ENCODE measurements at regions not wholly inside any gene's neighbourhood (a gene's known extent, or its start where the extent isn't known, plus 50 kb on each side); places are given as distances from the start of the nearest gene placed in this dataset.

DNA sequence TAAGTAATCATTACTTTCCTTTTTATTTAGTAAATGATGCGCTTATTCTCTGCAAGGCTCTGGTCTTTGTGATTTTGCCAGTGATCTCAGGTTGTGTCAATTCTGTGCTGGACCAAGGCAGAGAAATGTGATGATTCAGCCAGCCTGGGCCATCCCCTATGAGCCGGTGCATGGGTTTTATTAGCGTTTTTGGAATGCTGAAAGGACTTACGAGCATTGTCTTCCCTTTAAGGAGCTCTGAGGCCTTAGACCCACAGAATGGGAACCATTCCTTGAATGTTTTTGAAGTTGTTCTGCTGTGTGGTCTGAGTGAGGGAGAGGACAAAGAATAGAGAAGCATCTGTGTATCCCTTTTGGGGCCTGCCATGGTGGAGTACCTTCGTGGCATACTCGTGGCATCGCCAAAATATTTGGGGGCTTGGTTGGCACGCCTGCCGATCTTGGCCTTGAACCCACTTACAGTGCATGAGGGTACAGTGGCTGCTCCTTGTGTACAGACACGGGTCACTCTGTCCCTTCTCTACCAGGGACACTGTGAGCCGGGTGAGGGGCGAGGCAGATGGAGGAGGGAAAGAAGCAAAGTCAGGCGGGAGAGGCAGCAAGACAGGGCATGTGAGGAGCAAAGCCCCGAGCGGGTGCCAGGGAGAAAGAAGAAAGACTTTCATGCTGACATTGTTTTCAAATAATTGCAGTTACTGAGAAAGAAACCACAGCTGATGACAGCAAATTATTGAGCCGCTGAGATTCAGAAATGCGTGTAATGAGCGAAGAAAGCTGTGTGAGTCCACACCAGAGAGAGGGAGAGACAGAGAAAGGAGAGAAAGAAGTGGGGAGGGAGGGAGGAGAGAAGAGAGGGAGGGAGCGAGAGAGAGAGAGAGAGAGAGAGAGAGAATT, 269.4 kb upstream of the RGMA start:
- Histone ChIP-seq H3K14ac (ENCODE audit: low read length) (no peak overlapping the region), H4K8ac (ENCODE audit: low read depth, low read length) (no peak overlapping the region), H4K12ac (ENCODE audit: low read depth, low read length) (no peak overlapping the region), H3K27me3 (ENCODE audit: insufficient read depth, low read length) (peaks cover 3% of the 10 kb centered on the region), H3K4me2 (ENCODE audit: low read length) (no peak overlapping the region), H3K79me2 (ENCODE audit: control insufficient read depth, insufficient read depth, low read length, poor library complexity) (no peaks in the 10 kb centered on the region), H2AFZ (ENCODE audit: insufficient read depth, low read length, poor library complexity) (no peak overlapping the region), H2BK12ac (ENCODE audit: low read length) (no peak overlapping the region), H2BK5ac (ENCODE audit: low read depth, low read length, poor library complexity) (no peak overlapping the region), H3K36me3 (ENCODE audit: control insufficient read depth in 1 of 2, insufficient read depth in 2 of 2, low read length in 2 of 2) (no peaks in the 10 kb centered on the region), H2AK5ac (ENCODE audit: low read length) (no peak overlapping the region), H3K9me3 (ENCODE audit: insufficient read depth, low read depth, low read length) (peaks cover 2% of the 10 kb centered on the region), H3K23ac (ENCODE audit: low read length) (no peak overlapping the region), H3K4ac (ENCODE audit: low read depth, low read length) (no peak overlapping the region), H4K91ac (ENCODE audit: low read depth, low read length) (no peak overlapping the region), H3K9ac (ENCODE audit: low read length) (no peak overlapping the region), H3K4me1 (ENCODE audit: control insufficient read depth in 1 of 2, insufficient read depth in 2 of 2, low read length in 2 of 2) (peaks cover 0 to 7% of the 10 kb centered on the region in 2 experiments), H3K18ac (ENCODE audit: low read length) (no peak overlapping the region), H3K27ac (ENCODE audit: low read depth, low read length) (no peak overlapping the region), H2BK120ac (ENCODE audit: insufficient read depth, low read length, poor library complexity) (no peak overlapping the region), H3K4me3 (ENCODE audit: low read depth, low read length) (no peak overlapping the region), H3K79me1 (ENCODE audit: low read length) (no peaks in the 10 kb centered on the region)
- peak in 1 of 2 donors; percentile 11 for DNase-seq
- WGBS (ENCODE audit: extremely low coverage, insufficient coverage, insufficient read length), result no CpG with 5 or more reads among the region's 19 CpGs

DNA sequence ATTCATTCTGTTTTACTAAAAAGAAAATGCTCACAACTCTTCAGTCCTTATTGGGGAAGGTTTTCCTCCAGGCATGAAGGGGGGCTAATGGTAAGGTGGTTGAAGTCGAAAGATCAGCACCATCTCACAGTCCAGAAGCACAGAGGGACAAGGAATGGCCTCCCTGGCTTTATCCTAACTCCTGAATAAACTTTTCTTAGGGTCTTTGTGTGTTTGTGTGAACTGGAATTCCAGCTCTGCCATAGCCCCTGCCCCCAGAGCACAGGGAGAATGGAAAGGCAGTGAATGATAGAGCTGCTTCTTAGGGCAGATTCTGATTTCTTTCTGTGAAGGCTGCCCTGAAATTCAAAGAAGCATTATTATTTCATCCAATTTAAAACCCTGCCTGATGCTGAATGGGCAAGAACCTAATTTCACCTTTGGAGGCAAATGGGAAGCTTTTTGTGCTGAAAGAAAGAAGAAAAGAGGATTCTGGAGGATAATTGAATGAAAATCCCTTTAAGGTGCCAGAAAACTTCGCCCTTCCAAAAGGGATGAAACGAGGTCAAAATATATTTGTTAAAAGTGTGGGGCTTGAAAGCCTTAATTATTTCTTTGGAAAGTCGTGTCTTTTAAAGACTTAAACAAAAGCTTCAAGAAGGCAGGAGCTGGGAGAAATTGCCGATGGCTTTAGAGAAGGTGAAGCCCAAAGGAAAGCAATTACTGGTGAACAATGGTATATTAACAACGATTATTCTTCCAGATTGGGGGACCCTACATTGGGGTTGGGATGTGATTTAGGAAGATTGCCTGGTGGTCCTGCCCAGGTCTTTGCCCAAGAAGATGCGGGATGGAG, 259.9 kb upstream of the RGMA start:
- no peak overlapping the region for H3K9ac ChIP-seq (ENCODE audit: low read length)
- H4K12ac ChIP-seq (ENCODE audit: low read depth, low read length), result no peak overlapping the region
- no peak overlapping the region for H3K27ac ChIP-seq (ENCODE audit: low read depth, low read length)
- H3K4me1 ChIP-seq (ENCODE audit: control insufficient read depth in 1 of 2, insufficient read depth in 2 of 2, low read length in 2 of 2), result no peaks in the 10 kb centered on the region
- H3K18ac ChIP-seq (ENCODE audit: low read length), result no peak overlapping the region
- no peak overlapping the region for H2BK12ac ChIP-seq (ENCODE audit: low read length)
- no peak overlapping the region for H4K8ac ChIP-seq (ENCODE audit: low read depth, low read length)
- H3K4me2 ChIP-seq (ENCODE audit: low read length), result no peak overlapping the region
- H3K27me3 ChIP-seq (ENCODE audit: insufficient read depth, low read length), result no peaks in the 10 kb centered on the region
- no peak overlapping the region for H2BK120ac ChIP-seq (ENCODE audit: insufficient read depth, low read length, poor library complexity)
- H2BK5ac ChIP-seq (ENCODE audit: low read depth, low read length, poor library complexity), result no peak overlapping the region
- no peaks in the 10 kb centered on the region for H3K79me1 ChIP-seq (ENCODE audit: low read length)
- H3K79me2 ChIP-seq (ENCODE audit: control insufficient read depth, insufficient read depth, low read length, poor library complexity), result no peaks in the 10 kb centered on the region
- H2AFZ ChIP-seq (ENCODE audit: insufficient read depth, low read length, poor library complexity), result no peak overlapping the region
- H3K9me3 ChIP-seq (ENCODE audit: insufficient read depth, low read depth, low read length), result peaks cover 3% of the 10 kb centered on the region
- H4K91ac ChIP-seq (ENCODE audit: low read depth, low read length), result no peak overlapping the region
- no peaks in the 10 kb centered on the region for H3K36me3 ChIP-seq (ENCODE audit: control insufficient read depth in 1 of 2, insufficient read depth in 2 of 2, low read length in 2 of 2)
- no peak overlapping the region for H3K4ac ChIP-seq (ENCODE audit: low read depth, low read length)
- no peak for DNase-seq
- no CpG with 5 or more reads among the region's 7 CpGs for WGBS (ENCODE audit: extremely low coverage, insufficient coverage, insufficient read length)
- no peak overlapping the region for H2AK5ac ChIP-seq (ENCODE audit: low read length)
- no peak overlapping the region for H3K14ac ChIP-seq (ENCODE audit: low read length)
- no peak overlapping the region for H3K4me3 ChIP-seq (ENCODE audit: low read depth, low read length)
- H3K23ac ChIP-seq (ENCODE audit: low read length), result no peak overlapping the region

DNA sequence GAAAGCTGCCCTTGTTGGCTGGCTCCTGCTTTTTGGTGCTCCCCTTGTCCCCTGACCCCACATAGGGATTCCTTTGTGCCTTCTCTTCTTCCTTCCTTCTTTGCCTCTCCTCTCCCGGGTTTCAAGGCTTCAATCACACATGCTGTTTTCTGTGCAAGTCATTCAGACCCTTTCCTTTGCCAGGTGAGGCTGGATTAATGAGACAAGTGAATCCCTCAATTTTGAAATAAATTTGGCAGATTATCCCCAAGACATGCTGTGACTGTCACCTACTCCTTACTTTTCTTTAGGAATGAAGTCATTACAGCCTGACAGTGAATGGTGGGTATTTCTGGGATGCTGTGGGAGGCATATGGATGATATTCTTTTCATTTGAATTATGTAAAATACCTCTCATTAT, 259.0 kb upstream of the RGMA start:
- H3K27me3 ChIP-seq (ENCODE audit: insufficient read depth, low read length), result no peaks in the 10 kb centered on the region
- no peak overlapping the region for H3K18ac ChIP-seq (ENCODE audit: low read length)
- no peaks in the 10 kb centered on the region for H3K79me1 ChIP-seq (ENCODE audit: low read length)
- no peak overlapping the region for H3K4me2 ChIP-seq (ENCODE audit: low read length)
- H3K79me2 ChIP-seq (ENCODE audit: control insufficient read depth, insufficient read depth, low read length, poor library complexity), result no peaks in the 10 kb centered on the region
- H2BK5ac ChIP-seq (ENCODE audit: low read depth, low read length, poor library complexity), result no peak overlapping the region
- no peak overlapping the region for H2AK5ac ChIP-seq (ENCODE audit: low read length)
- no peak overlapping the region for H3K14ac ChIP-seq (ENCODE audit: low read length)
- H3K36me3 ChIP-seq (ENCODE audit: control insufficient read depth in 1 of 2, insufficient read depth in 2 of 2, low read length in 2 of 2), result no peaks in the 10 kb centered on the region
- no peak overlapping the region for H3K23ac ChIP-seq (ENCODE audit: low read length)
- no peak overlapping the region for H4K91ac ChIP-seq (ENCODE audit: low read depth, low read length)
- H3K27ac ChIP-seq (ENCODE audit: low read depth, low read length), result no peak overlapping the region
- no peaks in the 10 kb centered on the region for H3K4me1 ChIP-seq (ENCODE audit: control insufficient read depth in 1 of 2, insufficient read depth in 2 of 2, low read length in 2 of 2)
- no peak overlapping the region for H3K4ac ChIP-seq (ENCODE audit: low read depth, low read length)
- no peak for DNase-seq
- H2BK120ac ChIP-seq (ENCODE audit: insufficient read depth, low read length, poor library complexity), result no peak overlapping the region
- H4K8ac ChIP-seq (ENCODE audit: low read depth, low read length), result no peak overlapping the region
- H3K9ac ChIP-seq (ENCODE audit: low read length), result no peak overlapping the region
- peaks cover 3% of the 10 kb centered on the region for H3K9me3 ChIP-seq (ENCODE audit: insufficient read depth, low read depth, low read length)
- no peak overlapping the region for H2AFZ ChIP-seq (ENCODE audit: insufficient read depth, low read length, poor library complexity)
- WGBS (ENCODE audit: extremely low coverage, insufficient coverage, insufficient read length), result no CpG with 5 or more reads among the region's 1 CpG
- no peak overlapping the region for H3K4me3 ChIP-seq (ENCODE audit: low read depth, low read length)
- H4K12ac ChIP-seq (ENCODE audit: low read depth, low read length), result no peak overlapping the region
- H2BK12ac ChIP-seq (ENCODE audit: low read length), result no peak overlapping the region

DNA sequence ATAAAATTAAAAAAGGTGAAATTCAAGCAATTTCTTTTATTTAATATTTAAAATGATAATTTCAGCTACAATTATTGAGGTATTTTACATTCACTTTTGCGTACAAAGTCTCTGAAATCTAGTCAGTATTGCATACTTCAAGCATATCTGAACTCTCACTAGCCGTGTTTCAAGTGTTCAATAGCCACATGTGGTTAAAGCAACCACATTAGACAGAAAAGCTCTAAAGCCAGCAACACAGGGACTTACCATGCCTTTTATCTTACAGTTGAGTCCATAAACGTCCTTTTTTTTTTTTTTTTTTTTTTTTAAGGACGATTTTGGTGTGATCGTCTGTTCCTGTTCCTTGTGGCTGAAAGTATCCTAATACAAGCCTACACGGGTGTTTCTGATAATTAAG, 257.0 kb upstream of the RGMA start:
- H3K27ac ChIP-seq (ENCODE audit: low read depth, low read length), result no peak overlapping the region
- WGBS (ENCODE audit: extremely low coverage, insufficient coverage, insufficient read length), result no CpG with 5 or more reads among the region's 6 CpGs
- H4K8ac ChIP-seq (ENCODE audit: low read depth, low read length), result no peak overlapping the region
- H3K9me3 ChIP-seq (ENCODE audit: insufficient read depth, low read depth, low read length), result no peaks in the 10 kb centered on the region
- no peak overlapping the region for H3K14ac ChIP-seq (ENCODE audit: low read length)
- no peak overlapping the region for H2BK120ac ChIP-seq (ENCODE audit: insufficient read depth, low read length, poor library complexity)
- no peaks in the 10 kb centered on the region for H3K27me3 ChIP-seq (ENCODE audit: insufficient read depth, low read length)
- DNase-seq, result no peak
- no peaks in the 10 kb centered on the region for H3K79me1 ChIP-seq (ENCODE audit: low read length)
- no peaks in the 10 kb centered on the region for H3K4me1 ChIP-seq (ENCODE audit: control insufficient read depth in 1 of 2, insufficient read depth in 2 of 2, low read length in 2 of 2)
- H4K12ac ChIP-seq (ENCODE audit: low read depth, low read length), result no peak overlapping the region
- no peak overlapping the region for H3K18ac ChIP-seq (ENCODE audit: low read length)
- H2BK5ac ChIP-seq (ENCODE audit: low read depth, low read length, poor library complexity), result no peak overlapping the region
- H2BK12ac ChIP-seq (ENCODE audit: low read length), result no peak overlapping the region
- H3K4me3 ChIP-seq (ENCODE audit: low read depth, low read length), result no peak overlapping the region
- no peak overlapping the region for H3K9ac ChIP-seq (ENCODE audit: low read length)
- H3K36me3 ChIP-seq (ENCODE audit: control insufficient read depth in 1 of 2, insufficient read depth in 2 of 2, low read length in 2 of 2), result no peaks in the 10 kb centered on the region
- H2AK5ac ChIP-seq (ENCODE audit: low read length), result no peak overlapping the region
- no peaks in the 10 kb centered on the region for H3K79me2 ChIP-seq (ENCODE audit: control insufficient read depth, insufficient read depth, low read length, poor library complexity)
- no peak overlapping the region for H4K91ac ChIP-seq (ENCODE audit: low read depth, low read length)
- H2AFZ ChIP-seq (ENCODE audit: insufficient read depth, low read length, poor library complexity), result no peak overlapping the region
- H3K4me2 ChIP-seq (ENCODE audit: low read length), result no peak overlapping the region
- no peak overlapping the region for H3K23ac ChIP-seq (ENCODE audit: low read length)
- H3K4ac ChIP-seq (ENCODE audit: low read depth, low read length), result no peak overlapping the region

All from trophoblast cell (in vitro differentiated cells and primary cell).